COLO668 (cell line): ENCODE measurements at regions not wholly inside any gene's neighbourhood (a gene's known extent, or its start where the extent isn't known, plus 50 kb on each side); places are given as distances from the start of the nearest gene placed in this dataset.
A peak's percentile ranks its signal among the peaks of the same experiment; 100 is the strongest.
"Not testable (repeated sequence)": the region's sequence is repeated elsewhere in the genome, so short reads cannot be mapped to it uniquely, and the experiment has no call there.

Source experiments
- DNase-seq: peaks from one replicate; lab custom pipeline; 2025; ENCODE audit not compliant: unreplicated experiment; lab: John Stamatoyannopoulos, UW

GRCh38 chr13:81610644-81611043 lies 1269.7 kb upstream of the SPRY2 start:
- no peak for DNase-seq

DNA sequence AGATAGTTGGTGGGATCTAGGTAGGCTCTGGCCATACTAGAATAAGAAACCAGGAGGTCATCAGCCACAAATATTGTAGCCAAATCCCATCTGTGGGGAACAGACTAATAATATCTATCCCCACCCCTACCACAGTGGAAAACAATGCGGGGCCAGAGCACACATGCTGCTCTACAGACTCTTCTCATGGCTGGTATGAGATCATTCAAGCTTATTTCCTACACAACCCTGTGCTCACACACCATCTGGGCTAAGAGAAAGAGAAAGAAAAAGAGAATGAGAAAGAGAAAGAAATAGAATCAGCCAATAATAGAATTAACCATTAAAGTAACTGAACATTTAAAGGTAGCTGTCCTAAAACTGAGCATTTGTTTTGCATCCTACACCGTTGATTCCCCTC lies 1268.4 kb upstream of the SPRY2 start:
- no peak for DNase-seq

DNA sequence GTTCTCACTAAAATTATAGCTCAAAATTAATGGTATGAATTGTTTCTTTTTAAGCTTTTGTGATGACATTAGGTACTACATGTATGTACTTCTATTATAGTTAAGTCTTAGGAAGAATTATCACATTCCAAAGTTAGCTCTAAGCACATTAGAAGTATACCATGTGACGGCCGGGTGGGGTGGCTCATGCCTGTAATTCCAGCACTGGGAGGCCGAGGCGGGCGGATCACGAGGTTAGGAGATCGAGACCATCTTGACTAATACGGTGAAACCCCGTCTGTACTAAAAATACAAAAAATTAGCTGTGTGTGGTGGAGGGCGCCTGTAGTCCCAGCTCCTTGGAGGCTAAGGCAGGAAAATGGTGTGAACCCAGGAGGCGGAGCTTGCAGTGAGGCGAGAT lies 1265.1 kb upstream of the SPRY2 start:
- DNase-seq = no peak

DNA sequence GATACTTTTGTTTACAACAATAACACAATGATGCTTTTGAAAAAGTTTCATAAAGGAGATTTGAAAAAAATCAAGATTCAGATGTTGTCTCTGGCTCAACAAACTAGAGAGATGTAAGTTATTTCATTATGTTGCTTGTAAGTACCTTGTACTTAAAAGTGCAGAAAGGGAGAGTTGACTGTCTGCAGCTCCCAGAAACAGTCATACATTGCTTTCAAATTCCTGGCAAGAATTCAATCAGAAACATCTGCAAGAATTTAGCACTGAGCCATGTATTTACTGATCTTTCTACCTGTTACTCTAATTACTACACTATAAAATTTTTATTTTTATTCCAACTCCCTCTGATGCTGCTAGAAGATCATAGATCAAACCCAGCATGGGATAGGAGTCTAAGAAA lies 1261.3 kb upstream of the SPRY2 start:
- DNase-seq = no peak

- no peak for DNase-seq
Observed at GRCh38 chr13:81597101-81597500, 1256.2 kb upstream of the SPRY2 start.

DNA sequence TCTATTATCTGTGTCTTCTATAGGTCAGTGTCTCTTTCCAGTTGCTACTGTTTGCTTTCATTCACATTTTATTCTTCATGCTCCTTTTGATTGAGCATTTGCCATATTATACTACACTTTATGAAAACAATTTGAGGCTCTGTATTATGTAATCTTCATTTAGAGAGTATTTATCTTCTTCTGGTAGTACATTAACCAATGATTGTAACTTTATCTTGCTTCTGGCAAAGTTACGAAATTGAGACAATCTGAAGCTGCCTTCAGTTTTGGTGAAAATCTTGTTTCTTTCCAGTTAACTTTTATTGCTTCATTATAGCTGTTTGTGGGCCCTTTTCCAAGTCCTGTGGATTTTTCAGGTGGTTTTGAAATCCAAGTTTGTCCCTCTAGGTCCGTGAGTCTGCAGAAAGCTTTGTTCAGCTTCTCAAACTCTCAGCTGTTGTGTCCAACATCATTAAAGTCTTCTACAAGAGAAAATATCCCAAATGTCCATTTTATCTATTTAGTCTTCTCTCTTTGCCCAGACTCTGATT lies 1255.4 kb upstream of the SPRY2 start:
- DNase-seq = no peak

- no peak for DNase-seq
Observed at GRCh38 chr13:81591528-81592220, 1250.7 kb upstream of the SPRY2 start.

DNA sequence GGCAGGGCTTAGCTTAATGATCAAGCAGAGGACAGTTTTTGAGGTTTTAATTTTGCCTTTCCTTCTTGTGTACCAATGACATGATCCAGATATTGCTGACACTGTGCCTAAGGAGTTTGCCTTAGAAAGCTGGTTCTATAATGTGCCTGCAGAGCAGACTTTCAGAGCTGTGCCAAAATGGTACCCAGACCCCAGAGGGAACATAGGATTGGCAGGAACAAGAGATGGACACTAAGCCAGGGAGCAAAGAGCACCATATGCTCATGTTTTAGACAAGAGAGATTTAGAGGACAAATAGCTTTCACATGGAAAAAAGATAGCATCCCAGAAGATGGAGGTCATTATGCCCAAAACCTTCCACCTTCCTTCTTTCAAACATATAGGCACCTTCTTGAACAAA lies 1241.5 kb upstream of the SPRY2 start:
- no peak for DNase-seq

GRCh38 chr13:81577601-81578195 lies 1236.8 kb upstream of the SPRY2 start:
- DNase-seq = no peak

DNA sequence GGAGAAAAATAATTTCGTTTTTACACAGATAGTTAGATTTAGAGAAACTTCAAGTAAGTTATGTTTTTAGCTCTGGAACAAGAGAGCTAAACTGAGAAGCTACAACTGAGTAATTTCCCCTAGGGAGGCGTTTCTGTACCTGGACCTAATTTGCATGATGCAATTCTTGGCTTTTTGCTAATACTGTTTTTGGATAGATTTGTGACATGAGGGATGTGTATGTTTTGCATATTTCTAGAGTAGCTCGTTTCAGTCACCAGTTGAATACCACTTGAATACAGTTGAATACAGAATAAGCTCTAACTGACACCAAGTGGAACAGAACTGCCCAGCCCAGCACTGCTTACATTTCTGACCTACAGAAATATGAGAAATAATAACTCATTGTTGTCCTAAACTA lies 1227.9 kb upstream of the SPRY2 start:
- no peak for DNase-seq

DNA sequence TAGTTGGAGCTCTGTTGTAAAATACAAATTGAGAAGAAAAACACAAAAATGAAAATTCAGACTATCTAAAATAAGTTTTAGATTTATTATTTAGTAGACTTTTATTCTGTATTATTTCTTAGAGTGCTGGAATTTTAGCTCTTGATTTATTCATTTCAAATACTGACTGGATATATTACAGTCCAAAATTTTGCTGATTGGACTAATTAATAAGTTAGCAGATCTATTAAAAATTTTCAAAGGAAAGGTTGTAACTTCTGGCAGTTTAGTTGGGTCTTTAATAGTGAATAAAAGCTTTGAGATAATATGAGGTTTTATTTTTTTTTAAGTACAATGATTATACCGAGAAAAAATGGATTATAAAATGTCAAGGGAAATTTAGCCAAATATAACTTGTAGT lies 1224.9 kb upstream of the SPRY2 start:
- no peak for DNase-seq

DNA sequence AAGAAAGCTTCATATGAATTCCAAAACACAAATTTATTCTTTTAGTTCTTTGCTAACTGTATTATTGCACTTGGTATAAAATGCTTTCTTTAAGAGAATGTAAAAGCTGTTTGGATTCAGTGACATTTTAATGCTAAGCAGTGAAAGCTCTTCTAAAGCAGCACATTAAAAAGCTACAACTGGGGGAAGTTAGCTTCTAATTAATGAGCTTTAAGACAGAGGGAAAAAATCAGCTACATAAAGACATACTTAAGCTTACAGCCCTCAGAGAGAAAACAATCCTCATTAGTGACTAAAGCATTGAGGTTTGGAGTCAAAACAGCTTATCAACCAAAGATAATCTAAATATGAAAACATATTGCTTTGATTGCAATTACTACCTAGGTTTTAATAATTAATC lies 1222.2 kb upstream of the SPRY2 start:
- DNase-seq = no peak

- DNase-seq = no peak
Observed at GRCh38 chr13:81562598-81562997, 1221.7 kb upstream of the SPRY2 start.

DNA sequence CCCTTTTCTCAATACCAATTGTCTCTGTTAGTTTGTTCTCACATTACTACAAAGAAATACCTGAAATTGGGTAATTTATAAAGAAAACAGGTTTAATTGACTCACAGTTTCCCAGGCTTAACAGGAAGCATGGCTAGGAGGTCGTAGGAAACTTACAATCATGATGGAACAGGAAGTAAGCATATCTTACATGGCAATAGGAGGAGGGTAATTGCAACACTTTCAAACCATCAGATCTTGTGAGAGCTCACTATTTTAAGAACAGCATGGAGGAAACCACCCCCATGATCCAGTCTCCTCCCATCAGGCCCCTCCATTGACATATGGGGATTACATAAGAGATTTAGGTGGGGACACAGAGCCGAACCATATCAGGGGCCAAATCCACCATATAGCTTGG lies 1210.1 kb upstream of the SPRY2 start:
- DNase-seq = no peak

GRCh38 chr13:81546294-81546693 lies 1205.4 kb upstream of the SPRY2 start:
- not testable (repeated sequence) for DNase-seq

DNA sequence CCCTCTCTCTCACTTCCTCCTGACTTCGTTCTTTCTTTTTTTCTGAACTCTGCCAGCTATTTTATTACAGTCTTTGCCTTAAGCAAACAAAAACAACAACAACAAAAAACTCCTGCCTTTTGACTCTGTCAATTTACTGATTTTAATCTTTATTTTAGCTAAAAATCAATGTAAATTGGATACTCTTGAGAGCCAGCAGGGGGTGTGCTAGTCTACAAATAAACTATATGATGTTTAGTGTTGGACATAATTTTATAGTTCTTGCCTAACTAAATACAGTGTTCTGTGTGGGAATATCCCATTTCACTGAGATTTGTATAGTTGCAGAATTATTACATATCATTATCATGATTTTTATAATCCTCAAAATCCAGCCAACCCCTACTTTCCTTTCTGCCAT lies 1199.9 kb upstream of the SPRY2 start:
- no peak for DNase-seq

- DNase-seq = no peak
Observed at GRCh38 chr13:81539643-81540150, 1198.8 kb upstream of the SPRY2 start.

GRCh38 chr13:81498969-81499368 lies 1158.0 kb upstream of the SPRY2 start:
- DNase-seq = no peak

DNA sequence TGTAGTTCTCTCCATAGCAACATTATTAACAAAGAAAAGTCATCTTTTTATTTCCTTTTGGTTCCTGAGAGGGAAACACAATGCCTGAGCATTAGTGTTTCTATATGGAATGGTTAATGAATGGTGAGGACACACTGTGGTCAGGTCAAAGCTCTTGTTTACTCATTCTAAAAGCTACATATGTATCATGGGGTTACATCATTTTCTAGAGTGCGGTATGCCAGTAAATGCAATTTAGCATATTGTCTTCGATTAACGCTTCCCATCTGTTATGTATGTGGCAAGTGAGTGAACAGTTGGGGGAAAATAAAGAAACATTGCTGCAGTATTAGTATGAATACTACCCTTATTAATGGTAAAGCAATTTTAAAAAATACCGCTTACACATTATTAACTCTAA lies 1152.2 kb upstream of the SPRY2 start:
- DNase-seq = no peak

GRCh38 chr13:81492449-81492848 lies 1151.5 kb upstream of the SPRY2 start:
- no peak for DNase-seq

- DNase-seq = no peak
Observed at GRCh38 chr13:81488021-81488420, 1147.1 kb upstream of the SPRY2 start.

DNA sequence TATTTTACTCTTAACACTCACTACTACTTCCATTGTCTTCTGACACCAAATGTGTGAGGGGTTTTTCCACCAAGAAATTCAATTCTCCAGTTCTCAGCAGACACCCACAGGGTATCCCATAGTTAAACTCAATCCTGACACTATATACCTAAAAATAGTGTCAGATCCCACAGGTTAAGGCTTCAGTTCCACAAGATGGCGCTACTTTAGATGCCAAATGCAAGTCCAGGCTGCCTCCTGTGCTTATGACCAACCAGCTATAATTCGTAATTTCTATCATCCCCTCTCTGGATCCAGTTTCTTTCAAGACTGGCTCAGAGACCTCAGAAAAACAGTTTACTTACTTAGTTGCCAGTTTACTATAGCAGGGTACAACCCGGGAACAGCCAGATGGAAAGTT lies 1146.2 kb upstream of the SPRY2 start:
- peak; percentile 15 for DNase-seq

DNA sequence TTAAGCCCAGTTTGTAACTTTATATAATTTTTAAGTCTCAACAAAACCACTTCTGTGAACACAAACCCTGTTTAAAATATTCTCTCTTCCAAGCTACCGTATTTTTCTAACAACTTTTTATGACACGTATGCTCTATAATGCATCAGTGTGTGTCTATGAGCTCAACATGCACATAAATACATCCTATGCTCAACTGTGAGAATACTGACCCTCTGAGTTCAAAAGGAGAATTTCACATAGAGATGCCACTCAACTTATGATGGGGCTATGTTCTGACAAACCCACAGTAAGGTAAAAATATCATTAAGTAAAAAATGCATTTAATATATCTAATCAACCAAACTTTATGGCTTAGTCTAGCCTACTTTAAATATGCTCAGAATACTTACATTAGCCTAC lies 1139.7 kb upstream of the SPRY2 start:
- DNase-seq = no peak
